CD4-positive, alpha-beta T cell treated with Interleukin-4 for 1 hour (primary cell): ENCODE measurements at regions not wholly inside any gene's neighbourhood (a gene's known extent, or its start where the extent isn't known, plus 50 kb on each side); places are given as distances from the start of the nearest gene placed in this dataset.
"Not testable (repeated sequence)": the region's sequence is repeated elsewhere in the genome, so short reads cannot be mapped to it uniquely, and the experiment has no call there.

Source experiments
- DNase-seq, 2 donors: peaks; one replicate each; pipeline ENCODE4 v3.0.0-alpha.2; 2020 to 2022

DNA sequence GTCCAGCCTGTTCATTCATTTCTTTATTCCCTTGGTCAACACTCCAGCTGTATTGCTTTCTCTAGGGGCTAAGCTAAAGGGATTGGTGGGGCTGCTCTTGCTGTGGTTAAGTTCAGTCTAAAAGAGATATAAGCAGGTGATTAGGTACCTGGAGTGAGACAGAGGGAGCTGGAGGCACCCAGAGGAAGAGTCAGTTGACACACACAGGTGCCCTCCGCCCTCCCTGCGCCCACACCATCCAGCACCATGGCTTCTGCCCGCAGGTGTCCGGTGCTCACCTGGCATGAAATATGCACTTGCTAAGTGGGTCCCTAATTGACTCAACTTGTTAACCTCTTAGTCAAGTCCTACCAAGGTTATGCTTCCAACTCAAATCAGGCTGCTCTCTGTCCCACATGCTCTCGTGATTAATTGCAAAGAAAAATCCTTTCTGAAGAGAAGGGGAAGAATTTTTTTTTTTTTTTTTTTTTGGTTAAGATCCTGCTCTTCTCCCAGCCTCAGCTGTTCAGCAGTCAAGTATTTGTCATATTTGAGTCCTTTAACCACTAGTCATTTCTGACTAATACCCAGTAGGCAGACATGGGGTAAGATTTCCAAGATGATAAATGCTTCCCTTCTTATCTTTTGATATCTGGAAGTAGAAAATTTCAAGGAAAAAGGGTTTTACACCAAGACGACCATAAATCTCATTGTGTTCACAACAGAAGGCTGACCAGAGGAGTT, 199.8 kb upstream of the WSCD1 start:
- DNase-seq = no peak

- DNase-seq = no peak
Observed at GRCh38 chr17:5871666-5872065, 198.5 kb upstream of the WSCD1 start.

DNA sequence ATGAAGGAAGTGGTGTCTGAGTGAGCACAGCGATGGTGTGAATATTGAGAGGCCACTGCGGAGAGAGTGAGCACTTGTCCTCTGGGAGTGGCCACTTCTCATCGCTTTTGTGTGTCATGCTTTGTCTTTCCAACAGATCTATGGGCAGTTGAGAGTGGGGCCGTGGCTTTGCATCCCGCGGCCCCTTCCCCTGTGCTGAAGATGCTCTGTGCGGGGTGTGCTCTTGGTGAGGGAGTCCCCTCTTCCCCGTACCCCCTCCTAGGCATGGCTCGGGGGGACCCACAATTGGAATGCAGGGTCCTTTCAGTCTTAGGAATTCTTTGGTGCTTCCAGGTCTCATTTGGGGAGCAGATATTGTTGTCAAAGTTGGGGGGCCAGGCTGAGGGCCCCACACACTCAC, 197.3 kb upstream of the WSCD1 start:
- no peak for DNase-seq

- no peak for DNase-seq
Observed at GRCh38 chr17:5873781-5874180, 196.4 kb upstream of the WSCD1 start.

DNA sequence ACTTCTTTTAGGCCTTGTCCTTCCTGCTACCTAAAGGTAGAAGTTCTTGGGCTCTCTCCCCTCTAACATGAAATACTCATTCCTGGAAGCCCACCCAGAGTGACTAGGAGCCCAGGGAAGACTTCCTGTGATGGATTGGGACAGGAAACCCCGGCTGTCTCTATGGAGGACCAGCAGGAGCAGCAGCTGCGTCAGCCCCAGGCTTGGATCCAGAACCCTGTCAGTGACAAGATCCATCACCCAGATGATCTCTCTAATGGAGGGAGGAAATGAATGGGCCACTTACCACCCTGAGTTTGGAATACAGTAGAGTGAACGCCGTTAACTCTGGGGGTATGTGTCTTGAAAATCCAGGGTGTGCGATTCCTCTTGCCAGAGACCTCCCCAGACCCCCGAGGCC, 195.7 kb upstream of the WSCD1 start:
- no peak for DNase-seq

- DNase-seq = no peak
Observed at GRCh38 chr17:5877366-5877765, 192.8 kb upstream of the WSCD1 start.

- no peak for DNase-seq
Observed at GRCh38 chr17:5877948-5878347, 192.2 kb upstream of the WSCD1 start.

DNA sequence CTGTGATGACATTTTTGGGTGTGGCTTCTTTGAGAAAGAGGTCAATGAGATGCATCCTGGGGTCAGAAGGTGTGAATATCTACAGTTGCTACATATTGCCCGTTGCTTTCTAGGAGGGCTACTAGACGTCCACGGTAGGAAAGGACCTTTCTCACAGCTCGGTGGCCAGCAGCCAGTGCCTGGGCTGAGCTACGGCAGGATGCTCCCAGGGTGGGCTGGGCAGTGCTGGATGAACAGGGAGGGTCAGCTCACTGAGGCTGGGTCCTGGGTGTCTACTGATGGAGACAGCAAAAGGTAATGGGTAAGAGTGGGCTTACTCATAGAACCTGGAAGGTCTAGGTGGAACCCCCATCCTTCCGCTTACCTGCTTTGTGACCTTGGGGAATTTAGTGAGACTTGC, 188.3 kb upstream of the WSCD1 start:
- no peak for DNase-seq

DNA sequence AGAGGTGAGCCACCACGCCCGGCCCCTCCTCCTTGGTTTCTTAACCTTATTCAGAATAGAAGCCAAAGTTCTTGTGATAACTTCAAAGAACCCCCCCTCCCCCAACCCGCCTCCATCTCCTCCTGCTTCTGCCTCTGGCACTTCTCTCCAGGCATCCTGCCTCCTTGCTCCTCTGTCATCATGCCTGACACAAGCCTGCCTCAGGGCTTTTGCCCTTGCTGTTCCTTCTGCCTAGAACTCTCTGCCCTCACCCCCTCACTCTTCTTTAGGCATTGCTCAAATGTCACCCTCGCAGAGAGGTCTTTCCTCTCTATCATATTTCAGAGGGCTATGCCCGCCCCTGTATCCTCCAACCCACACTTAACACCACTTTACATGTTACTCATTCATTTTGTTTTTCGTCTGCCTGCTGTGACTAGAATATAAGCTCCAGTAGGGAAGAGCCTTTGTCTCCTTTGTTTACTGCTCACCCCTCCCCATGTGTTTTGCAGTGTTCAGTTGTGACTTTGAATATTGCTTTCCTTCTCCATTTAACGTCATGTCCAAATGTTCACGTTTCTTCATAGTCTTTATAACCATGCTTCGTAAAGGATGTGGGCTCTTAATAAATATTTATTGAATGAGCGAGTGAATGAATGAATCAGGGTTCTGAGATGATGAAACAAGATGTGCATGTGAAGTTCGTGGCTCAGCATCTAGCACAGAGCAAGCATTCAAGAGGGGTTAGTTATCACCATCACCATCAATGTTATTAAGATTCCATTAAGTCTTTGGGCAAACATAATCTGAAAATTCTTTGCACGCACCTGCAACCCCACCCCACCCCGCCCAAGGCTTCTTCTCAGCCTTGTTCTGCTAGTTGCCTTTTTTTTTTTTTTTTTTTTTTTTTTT, 186.2 kb upstream of the WSCD1 start:
- DNase-seq = no peak

- DNase-seq = no peak
Observed at GRCh38 chr17:5885336-5885735, 184.8 kb upstream of the WSCD1 start.

GRCh38 chr17:5888811-5889210, 181.4 kb upstream of the WSCD1 start:
- DNase-seq = no peak

- DNase-seq = no peak
Observed at GRCh38 chr17:5892921-5893675, 177.1 kb upstream of the WSCD1 start.

DNA sequence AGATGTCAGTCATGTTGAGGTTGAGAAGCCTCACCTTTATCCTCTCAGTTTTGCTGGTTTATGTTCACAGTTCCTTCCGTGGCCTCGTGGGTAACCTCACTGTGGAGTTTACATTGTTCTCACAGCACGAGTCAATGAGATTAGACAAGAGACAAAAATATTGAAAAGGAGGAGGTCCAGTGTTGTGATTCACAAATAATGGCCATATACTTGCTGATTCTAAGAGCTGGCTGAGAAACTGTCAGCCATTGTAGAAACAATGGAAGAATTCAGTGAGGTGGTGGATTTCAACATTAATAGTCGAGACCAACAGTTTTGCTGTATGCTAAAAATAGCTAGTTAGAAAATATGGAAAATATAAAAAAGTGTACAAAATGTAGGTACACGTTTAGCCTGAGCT, 176.4 kb upstream of the WSCD1 start:
- no peak for DNase-seq

DNA sequence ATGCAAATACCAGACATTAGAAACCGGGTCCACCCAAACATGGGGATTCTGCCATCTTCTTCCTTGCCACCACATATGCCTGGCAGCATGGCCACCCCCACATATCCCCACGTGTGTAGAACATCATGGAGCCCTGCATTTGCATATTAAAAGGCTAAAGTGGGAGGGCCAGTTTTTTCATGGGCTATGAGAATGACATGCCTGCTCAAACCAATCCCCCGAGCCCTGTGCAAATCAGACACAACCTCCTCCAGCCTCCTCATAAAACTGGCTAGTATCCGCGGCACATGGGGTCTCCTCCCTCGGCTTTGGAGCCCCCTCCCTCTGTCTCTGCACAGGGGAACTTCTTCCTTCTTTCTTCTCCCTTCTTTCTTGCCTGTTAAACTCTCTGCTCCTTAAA, 174.9 kb upstream of the WSCD1 start:
- no peak for DNase-seq

DNA sequence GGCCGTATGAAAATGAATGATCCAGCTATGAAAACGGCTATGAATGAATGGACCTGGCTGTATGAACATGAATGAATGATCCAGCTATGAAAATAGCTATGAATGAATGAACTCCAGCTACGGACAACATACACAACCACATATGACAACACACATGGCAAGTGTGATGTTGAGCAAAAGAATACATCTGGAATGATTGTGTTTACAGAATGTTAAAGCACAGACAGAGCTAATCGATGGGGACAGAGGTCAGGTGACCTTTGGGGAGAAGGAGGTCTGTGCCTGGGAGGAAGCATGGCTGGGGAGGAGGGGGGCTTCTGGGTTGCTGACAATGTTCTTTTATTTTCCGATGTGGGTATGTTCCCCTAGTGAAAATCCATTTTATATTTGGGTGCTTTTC, 174.0 kb upstream of the WSCD1 start:
- no peak for DNase-seq

- DNase-seq = no peak
Observed at GRCh38 chr17:5897275-5897911, 172.8 kb upstream of the WSCD1 start.

- DNase-seq = not testable (repeated sequence)
Observed at GRCh38 chr17:5897981-5898380, 172.2 kb upstream of the WSCD1 start.

GRCh38 chr17:5898406-5898805, 171.8 kb upstream of the WSCD1 start:
- DNase-seq = no peak

DNA sequence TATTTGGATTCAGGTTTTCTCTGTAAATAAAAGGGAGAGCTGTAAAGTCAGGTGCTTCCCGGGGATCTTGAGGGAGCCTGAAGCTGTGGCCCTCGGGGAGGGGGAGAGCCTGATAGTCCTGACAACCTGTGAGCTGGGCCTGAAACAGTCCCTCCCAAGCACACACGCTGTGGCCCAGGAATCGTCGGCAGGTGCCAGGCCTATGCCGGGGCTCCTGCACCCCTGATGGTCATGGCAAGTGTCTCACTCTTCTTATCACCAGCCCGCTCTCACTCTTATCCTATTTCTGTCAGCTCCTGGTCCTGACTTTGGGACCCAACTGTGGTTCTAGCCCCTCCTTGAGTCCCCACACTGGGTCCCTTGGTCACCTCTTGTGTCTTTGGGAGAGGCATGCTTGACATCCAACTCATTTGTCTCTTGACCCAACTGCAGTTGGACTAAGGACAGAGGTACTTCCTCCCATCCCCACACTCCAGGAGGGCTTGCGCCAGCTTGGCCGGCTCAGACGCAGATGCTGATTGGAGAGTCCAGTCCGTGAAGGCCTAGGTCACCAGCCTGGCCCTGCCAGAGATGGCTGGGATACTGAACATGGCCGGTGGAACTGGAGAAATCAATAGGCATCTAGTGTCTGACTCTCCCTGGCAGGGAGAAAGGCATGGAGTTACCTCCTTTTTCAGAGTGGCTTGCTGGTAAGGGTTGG, 170.5 kb upstream of the WSCD1 start:
- DNase-seq = no peak

DNA sequence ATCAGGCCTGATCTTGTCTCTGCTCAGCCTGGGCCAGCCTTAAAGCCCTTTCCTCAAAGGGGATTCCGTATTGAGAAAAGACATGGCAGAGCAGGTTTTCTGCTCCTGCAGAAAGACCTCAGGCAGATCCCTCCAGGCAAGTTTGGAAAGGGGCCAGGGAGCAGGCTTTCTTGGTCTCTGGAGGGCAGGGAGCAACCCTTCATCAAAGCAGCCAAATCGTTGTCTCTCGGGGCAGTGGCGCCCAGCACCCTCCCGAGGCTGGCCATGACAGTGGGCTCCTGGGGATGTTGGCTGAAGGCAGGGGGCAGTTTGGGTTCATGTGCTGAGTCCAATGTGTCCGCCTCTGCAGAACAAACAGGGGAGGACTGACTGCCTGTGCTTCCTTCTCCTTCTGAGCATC, 168.4 kb upstream of the WSCD1 start:
- DNase-seq = no peak

- DNase-seq = no peak
Observed at GRCh38 chr17:5902181-5903140, 167.7 kb upstream of the WSCD1 start.
